Transverse colon (tissue), 4 donors: ENCODE measurements at regions not wholly inside any gene's neighbourhood (a gene's known extent, or its start where the extent isn't known, plus 50 kb on each side); places are given as distances from the start of the nearest gene placed in this dataset.

ENCODE experiments used
- DNase-seq: peaks from one replicate; pipeline ENCODE4 v3.0.0-alpha.2; 2019
- H3K27ac ChIP-seq, 4 donors: fragments of 200-600 bp; sonication (generic); 2 replicates each; pipeline ENCODE4 v1.5.1; 2016 to 2018; ENCODE audit warnings: inconsistent platforms in 4 of 4
- H3K27me3 ChIP-seq: fragments of 200-600 bp; sonication (generic); 2 replicates; pipeline ENCODE4 v1.5.1; 2017; ENCODE audit warnings: inconsistent platforms
- H3K36me3 ChIP-seq, 4 donors: fragments of 200-600 bp; sonication (generic); 2 replicates each; pipeline ENCODE4 v1.5.1; 2017 to 2019; ENCODE audit warnings: inconsistent platforms in 4 of 4
- H3K4me1 ChIP-seq, 4 donors: fragments of 200-600 bp; sonication (generic); 2 replicates each; pipeline ENCODE4 v1.5.1; 2017 to 2020; ENCODE audit warnings: inconsistent platforms in 4 of 4
- H3K4me3 ChIP-seq, 4 donors: fragments of 200-600 bp; sonication (generic); 1 replicate in 1 of 4; 2 replicates in 3 of 4; pipeline versions ENCODE4 v1.5.1 to v1.6.1; 2017 to 2019; ENCODE audit warnings: inconsistent platforms in 4 of 4
- H3K9me3 ChIP-seq, 2 donors: fragments of 200-600 bp; sonication (generic); 2 replicates each; pipeline ENCODE4 v1.5.1; 2017 to 2019; ENCODE audit warnings: inconsistent platforms in 2 of 2
- EP300 ChIP-seq: sonication (generic); formaldehyde crosslinking; IDR thresholded peaks from one replicate; pipeline ENCODE4 v1.6.1; 2017; ENCODE audit warnings: antibody characterized with exemption, low read depth
- POLR2A ChIP-seq: fragments of 450-650 bp; IDR thresholded peaks from one replicate; pipeline ENCODE4 v1.6.1; 2016; ENCODE audit warnings: antibody characterized with exemption, mild to moderate bottlenecking, moderate library complexity
- POLR2AphosphoS5 ChIP-seq, 3 donors: sonication (generic); formaldehyde crosslinking; IDR thresholded peaks; one replicate each; pipeline ENCODE4 v1.6.1; 2016; ENCODE audit warnings: antibody characterized with exemption in 3 of 3
- WGBS, 2 donors: methylation state at CpG; one replicate each; pipeline ENCODE4 v1.1.5; 2018; ENCODE audit warnings: low coverage in 1 of 2; 5-methylcytosine and 5-hydroxymethylcytosine counted together
- in situ Hi-C, 4 donors: fragments of 200-750 bp; cut with MboI; loops; one replicate each; pipeline versions ENCODE4 v1.15.0 to v1.15.1; 2017; ENCODE audit warnings: low sequenced_read_pairs in 3 of 4, low pct_ligation_motif_present in 1 of 4, low pct_unique_long_range_greater_than_20kb in 1 of 4
- intact Hi-C: fragments of 100-400 bp; cut with DNase I; formaldehyde crosslinking; loops from one replicate; pipeline ENCODE4 v1.15.1; 2023; ENCODE audit warnings: low total_unique reads
- TF ChIP-seq, protein P1 (sequence below), 5 experiments: fragments of 200-600 bp in 3 of 5; fragments of 450-650 bp in 2 of 5; sonication (generic) in 3 of 5; IDR thresholded peaks; 1 replicate in 2 of 5; 2 replicates in 3 of 5; pipeline ENCODE4 v1.5.1; 2016 to 2017; ENCODE audit warnings: antibody characterized with exemption in 5 of 5, inconsistent platforms in 3 of 5, mild to moderate bottlenecking in 2 of 5, moderate library complexity in 1 of 5

DNA sequence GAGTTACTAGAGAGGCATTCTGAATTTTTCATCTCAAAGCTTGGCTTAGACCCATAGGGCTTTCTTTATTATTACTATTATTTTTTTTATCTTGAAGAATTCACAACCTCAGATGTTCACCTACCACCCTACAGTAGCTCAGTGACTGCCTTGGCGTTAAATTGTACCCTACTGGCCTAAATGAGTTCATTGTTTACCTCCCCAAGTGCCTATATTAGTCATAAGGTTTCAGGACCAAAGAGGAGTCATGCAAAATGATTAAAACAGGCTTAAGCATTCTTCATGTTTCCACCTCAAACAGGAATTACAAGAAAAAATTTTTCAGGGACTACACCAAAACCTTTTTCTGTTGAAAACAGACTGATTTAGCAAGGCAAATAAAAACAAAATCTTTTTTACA is 751.5 kb downstream of the SQOR start:
- Histone ChIP-seq H3K36me3 (no peaks in the 10 kb centered on the region), H3K9me3 (peaks cover 0 to 4% of the 10 kb centered on the region in 2 donors), H3K4me3 (no peak overlapping the region), H3K27ac (no peak overlapping the region), H3K27me3 (no peaks in the 10 kb centered on the region), H3K4me1 (no peaks in the 10 kb centered on the region)
- in situ Hi-C loops (no loop called here), intact Hi-C loops (no loop called here)
- 40 to 94% methylated on average over 1 of the region's 1 CpG for WGBS, 2 donors
- TF ChIP-seq EP300 (no peak), POLR2A (no peak)
- TF ChIP-seq, protein P1, sequence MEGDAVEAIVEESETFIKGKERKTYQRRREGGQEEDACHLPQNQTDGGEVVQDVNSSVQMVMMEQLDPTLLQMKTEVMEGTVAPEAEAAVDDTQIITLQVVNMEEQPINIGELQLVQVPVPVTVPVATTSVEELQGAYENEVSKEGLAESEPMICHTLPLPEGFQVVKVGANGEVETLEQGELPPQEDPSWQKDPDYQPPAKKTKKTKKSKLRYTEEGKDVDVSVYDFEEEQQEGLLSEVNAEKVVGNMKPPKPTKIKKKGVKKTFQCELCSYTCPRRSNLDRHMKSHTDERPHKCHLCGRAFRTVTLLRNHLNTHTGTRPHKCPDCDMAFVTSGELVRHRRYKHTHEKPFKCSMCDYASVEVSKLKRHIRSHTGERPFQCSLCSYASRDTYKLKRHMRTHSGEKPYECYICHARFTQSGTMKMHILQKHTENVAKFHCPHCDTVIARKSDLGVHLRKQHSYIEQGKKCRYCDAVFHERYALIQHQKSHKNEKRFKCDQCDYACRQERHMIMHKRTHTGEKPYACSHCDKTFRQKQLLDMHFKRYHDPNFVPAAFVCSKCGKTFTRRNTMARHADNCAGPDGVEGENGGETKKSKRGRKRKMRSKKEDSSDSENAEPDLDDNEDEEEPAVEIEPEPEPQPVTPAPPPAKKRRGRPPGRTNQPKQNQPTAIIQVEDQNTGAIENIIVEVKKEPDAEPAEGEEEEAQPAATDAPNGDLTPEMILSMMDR (IDR thresholded peaks at IDR 0.05), result no peak
- DNase-seq, result no peak

DNA sequence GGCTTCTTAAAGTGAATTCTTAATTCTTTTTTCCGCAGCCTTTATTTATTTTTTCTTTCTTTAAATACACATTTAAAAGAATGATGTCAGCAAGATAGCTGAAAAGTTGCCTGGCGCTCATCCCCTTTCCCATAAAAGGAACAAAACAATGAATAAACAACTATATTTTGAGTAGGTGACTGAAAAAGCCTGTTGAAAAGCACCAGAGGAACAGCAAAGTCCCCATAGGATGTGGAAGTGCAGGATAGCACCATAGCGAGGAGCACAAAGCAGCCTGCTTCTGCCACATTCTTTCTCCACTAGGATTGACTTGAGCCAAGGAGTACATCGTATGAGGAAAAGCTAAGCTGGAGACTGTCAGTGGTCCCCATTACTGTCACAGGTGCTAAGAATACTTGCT is 754.9 kb downstream of the SQOR start:
- in situ Hi-C loops, result no loop called here
- TF ChIP-seq POLR2AphosphoS5 (IDR thresholded peaks at IDR 0.05), result no peak
- TF ChIP-seq, protein P1 (IDR thresholded peaks at IDR 0.05), result no peak
- TF ChIP-seq POLR2A, result no peak
- no peak for TF ChIP-seq EP300
- intact Hi-C loops, result no loop called here
- no peak overlapping the region for H3K4me3 ChIP-seq
- H3K4me1 ChIP-seq, result no peaks in the 10 kb centered on the region
- DNase-seq, result no peak
- no peaks in the 10 kb centered on the region for H3K36me3 ChIP-seq
- no peaks in the 10 kb centered on the region for H3K27me3 ChIP-seq
- H3K27ac ChIP-seq, result no peak overlapping the region
- 66 to 68% methylated on average over 2 to 4 of the region's 4 CpGs for WGBS, 2 donors
- peaks cover 0 to 4% of the 10 kb centered on the region in 2 donors for H3K9me3 ChIP-seq

DNA sequence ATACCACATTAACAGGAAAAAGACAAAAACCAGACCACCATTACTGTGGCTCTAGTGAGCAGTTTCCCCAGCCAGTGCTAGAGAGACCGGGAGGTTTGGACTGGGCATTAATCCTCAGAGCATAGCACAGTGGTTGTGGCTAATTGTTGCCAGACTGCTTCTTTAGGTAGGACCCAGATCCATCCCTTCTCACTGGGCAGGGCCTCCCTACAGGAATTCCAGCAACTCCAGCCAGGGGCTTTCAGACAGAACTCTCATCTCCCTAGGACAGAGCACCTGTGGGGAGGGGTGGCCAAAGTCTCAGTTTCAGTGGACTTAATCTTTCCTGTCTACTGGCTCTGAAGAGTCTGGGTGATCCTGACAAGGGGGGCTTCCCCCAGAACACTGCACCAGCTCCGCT is 759.6 kb downstream of the SQOR start:
- intact Hi-C loops (no loop called here), in situ Hi-C loops (no loop called here)
- TF ChIP-seq, protein P1 (IDR thresholded peaks at IDR 0.05), result no peak
- TF ChIP-seq EP300 (no peak), POLR2A (no peak), POLR2AphosphoS5 (IDR thresholded peaks at IDR 0.05) (no peak)
- no peaks in the 10 kb centered on the region for H3K36me3 ChIP-seq
- peaks cover 0 to 4% of the 10 kb centered on the region in 2 donors for H3K9me3 ChIP-seq
- 67% methylated on average over 2 of the region's 2 CpGs for WGBS, 2 donors
- H3K27me3 ChIP-seq, result no peaks in the 10 kb centered on the region
- DNase-seq, result no peak
- H3K4me1 ChIP-seq, result no peaks in the 10 kb centered on the region
- no peak overlapping the region for H3K4me3 ChIP-seq
- no peak overlapping the region for H3K27ac ChIP-seq

DNA sequence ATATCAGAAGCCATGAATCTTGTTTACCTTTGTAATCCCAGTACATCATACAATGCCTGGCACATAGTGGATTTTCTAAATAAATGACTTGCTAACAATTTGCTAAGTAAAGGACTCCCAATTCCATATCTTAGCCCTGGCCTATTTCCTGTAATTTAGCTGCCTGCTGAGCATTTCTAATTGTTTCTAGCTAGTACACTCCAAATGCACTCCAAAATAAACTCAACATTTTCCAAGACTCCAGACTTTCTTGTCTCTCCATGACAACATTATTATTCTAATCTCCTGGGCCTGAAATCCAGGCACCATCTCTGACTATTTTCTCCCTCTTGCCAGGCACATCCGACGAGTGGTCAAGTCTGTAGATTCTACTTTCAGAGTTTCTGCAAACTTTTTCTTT is 773.5 kb downstream of the SQOR start:
- no peak overlapping the region for H3K4me3 ChIP-seq
- TF ChIP-seq, protein P1 (IDR thresholded peaks at IDR 0.05), result no peak
- TF ChIP-seq EP300 (no peak), POLR2A (no peak), POLR2AphosphoS5 (IDR thresholded peaks at IDR 0.05) (no peak)
- no peaks in the 10 kb centered on the region for H3K27me3 ChIP-seq
- intact Hi-C loops, result no loop called here
- no peaks in the 10 kb centered on the region for H3K9me3 ChIP-seq
- H3K36me3 ChIP-seq, result no peaks in the 10 kb centered on the region
- H3K27ac ChIP-seq, result no peak overlapping the region
- in situ Hi-C loops, result no loop called here
- 80 to 89% methylated on average over 2 of the region's 2 CpGs for WGBS, 2 donors
- no peaks in the 10 kb centered on the region for H3K4me1 ChIP-seq
- DNase-seq, result no peak
